ENCODE measurements at regions not wholly inside any gene's neighbourhood (a gene's known extent, or its start where the extent isn't known, plus 50 kb on each side); places are given as distances from the start of the nearest gene placed in this dataset.

DNA sequence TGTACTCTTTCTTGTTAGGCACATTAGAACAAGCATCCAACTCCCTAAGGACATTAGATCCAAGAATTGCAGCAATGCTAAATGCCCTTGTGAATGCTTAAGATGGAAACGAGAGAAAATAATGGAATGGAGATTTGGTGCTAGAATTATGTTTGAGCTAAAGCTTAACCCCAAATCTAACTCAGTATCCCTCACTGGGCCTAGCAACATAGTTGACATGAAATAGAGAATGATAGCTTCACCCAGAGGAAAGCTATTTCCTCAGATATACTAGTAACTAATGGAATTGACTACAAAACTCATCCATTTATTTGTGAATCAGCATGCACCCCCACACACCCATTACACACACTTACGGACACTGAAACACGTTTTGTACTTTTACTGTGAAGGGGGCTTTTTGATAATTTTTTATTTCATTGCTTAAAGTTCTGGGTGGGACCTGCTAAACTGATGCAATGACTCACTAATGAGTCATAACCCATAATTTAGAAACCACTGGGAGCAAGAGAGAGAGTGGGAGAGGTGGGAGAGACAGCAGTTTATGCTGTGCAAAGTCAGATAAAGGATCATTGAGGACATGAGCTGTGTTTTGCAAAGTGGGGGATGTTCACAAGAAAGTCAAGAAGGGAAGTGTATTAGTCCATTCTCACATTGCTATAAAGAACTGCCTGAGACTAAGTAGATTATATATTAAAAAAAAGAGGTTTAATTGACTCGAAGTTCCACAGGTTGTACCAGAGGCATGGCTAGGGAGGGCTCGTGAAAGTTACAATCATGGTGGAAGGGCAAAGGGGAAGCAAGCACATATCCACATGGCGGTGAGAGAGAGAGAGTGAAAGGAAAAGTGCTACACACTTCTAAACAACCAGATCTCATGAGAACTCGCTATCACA is 382.7 kb downstream of the SFMBT2 start:
- DNase-seq (ENCODE audit: low spot score), result peak; percentile 5

DNA sequence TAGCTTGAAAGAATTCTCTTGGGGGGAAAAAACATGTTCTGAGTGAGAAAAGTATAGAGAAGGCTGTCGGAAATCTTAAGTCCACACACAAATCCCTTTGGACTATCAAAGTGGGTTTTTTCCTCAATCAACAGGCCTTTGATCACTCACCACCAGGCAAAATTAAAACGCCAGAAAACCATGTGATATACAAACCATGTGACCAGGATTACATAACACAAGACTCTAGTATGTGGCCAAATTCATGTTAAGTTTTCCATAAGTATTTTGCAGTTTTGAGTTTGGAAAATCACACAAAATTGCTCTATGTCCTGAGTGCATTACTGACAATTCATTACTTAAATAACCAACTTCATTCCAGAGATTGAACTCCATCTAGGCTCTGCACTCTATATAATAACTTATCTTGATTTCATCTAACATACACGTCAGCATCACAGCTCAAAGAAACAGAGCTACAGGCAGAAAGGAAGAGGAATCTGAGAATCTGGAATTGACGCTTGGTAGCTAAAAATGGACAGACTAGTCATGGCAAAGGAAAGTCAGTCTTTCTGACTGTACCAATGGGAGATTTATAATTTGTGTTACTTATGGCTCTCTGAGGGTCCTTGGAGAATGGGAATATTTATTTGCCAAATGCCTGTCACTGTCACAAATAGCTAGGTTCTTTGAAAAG is 383.5 kb downstream of the SFMBT2 start:
- DNase-seq (ENCODE audit: low spot score), result no peak

DNA sequence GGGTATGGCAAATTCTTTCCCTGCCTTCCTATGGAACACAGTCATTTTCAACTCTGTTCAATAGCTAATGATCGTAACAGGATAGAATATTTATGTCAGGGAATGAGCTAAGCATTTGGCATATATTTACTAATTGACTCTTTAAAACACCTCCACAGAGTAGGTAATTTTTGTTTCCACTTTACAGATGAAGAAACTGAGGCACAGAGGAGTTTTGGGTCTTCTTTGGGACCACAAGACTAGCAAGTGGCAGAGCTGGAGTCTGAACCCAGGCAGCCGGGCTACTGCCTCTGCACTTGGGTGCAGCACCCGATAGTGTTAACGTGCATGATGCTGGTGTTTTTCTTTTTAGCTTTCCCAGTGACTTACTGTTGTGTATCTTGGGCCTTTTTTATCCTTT is 384.0 kb downstream of the SFMBT2 start:
- DNase-seq (ENCODE audit: low spot score), result no peak

DNA sequence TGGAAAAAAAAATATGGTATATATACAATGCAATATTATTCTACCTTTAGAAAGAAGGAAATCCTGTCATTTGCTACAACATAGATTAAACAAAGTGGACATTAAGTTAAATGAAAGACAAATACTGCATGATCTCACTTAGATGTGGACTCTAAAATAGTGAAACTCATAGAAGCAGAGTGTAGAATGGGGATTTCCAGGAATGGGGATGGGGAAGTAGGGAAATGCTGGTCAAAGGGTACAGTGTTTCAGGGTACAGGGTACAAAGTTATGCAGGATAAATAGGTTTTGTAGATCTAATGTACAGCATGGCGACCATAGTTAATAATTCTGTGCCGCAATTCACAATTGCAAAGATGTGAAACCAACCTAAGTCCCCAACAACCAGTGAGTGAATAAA is 385.5 kb downstream of the SFMBT2 start:
- no peak for DNase-seq (ENCODE audit: low spot score)

DNA sequence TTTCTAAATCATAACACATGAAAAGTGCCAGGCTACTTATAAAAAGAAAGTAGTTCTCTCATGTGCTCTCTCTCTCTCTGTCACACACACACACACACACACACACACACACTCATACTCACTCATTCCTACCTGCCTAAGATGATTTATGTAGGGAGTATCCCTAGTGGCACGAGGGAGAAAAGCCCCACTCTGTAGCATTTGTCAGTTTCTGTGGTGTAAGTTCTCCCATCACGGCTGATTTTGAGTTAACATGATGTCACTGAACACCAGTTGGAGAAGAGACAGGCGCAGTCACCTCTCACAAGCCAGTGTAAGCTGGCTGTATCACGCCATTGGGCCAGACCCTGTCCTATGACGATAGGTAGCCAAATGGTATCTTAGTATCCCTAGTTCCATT is 395.4 kb downstream of the SFMBT2 start:
- DNase-seq (ENCODE audit: low spot score), result no peak

DNA sequence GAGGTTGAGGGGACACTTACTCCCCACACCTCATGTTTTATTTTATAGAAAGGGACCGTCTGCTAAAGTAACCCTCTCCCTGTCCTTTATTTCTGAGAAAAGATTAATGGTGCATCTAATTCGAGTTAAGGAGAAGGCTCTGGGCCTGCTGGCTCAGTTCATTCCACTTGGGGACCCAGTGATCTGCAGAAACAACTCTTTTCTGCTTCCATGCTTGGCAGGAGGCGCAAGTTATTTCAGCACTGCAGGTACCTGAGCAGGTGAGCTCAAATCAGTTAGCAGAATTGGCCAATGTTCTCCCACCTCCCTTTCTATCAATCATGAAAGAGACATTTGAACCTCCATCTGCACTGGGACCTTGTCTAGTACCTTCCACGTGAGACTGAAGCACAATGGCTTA is 396.1 kb downstream of the SFMBT2 start:
- DNase-seq (ENCODE audit: low spot score), result no peak

DNA sequence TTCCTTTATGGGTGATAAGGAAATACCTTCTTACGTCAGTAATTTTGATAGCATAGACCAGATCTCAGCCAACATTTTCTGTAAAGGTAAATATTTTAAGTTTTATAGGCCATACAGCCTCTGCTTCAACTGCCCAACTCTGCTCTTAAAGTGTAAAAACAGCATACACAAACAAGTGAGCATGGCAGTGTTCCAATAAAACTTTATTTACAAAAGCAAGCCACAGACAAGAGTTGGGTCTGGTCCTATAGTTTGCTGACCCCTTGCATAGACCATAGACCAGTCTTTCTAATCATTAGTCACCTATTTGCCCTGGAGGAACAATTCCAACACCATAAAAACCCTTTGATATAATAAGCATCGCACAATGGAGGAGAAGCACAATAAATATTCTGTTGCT is 398.8 kb downstream of the SFMBT2 start:
- no peak for DNase-seq (ENCODE audit: low spot score)

DNA sequence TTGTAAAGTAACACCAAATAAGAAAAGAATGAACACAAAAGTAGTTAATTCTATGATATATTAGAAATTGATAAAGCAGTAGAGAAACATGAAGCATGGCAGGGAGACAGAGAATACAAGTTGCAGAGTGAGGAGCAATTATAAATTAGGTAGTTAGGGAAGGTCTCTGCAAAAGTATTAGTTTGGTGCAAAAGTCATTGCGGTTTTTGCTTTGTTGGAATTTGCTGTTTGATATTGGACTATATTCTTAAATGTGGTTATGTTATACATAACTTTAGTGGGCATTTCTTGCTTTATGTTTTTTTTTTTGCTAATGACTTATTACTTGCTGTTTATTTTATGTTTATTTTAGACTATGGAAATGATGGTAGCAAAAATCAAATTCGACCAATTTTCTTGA is 402.2 kb downstream of the SFMBT2 start:
- no peak for DNase-seq (ENCODE audit: low spot score)

DNA sequence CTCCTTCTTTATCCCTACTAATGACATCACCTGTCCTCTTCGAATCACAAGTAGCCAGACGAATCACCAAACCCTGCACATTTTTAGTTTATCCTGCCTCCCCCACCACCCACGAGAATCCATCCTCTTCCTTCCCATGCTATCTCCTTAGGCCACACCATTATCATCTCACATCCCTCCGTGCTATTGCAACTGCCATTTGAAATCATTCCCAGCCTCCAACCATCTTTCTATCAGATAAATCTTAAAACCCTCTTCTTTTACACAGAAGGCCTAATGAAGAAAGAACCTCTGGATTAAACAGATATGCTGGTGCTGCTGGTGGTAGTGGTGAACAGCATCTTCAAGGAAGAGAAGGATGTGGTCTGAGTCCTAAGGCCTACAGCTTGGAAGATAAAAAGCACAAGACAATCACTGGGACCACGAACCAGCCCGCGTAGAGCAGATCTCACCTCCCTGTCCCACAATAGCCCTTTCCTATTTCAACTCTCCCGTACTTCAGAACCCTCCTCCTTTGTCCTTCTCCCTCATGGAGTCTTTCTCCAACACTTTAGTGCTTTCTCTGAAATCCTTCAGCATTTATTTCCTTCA is 403.1 kb downstream of the SFMBT2 start:
- no peak for DNase-seq (ENCODE audit: low spot score)

DNA sequence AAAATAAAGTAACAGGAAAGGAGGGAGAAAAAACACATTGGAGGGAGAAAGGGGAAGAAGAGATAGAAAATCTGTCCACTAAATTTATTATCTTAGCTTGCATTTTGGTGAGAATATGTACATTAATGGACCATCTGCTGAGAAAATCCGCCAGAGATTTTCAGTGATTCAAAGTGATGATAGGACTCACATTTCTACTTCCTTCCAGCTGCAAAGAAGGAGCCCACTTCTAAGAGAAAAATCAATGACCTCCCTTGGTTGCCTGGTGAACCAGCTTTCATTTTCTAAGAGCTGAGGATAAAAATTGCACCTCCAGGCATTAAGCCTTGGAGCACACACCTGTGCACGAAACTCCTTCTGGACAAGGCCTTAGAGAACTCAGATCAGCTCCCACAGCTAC is 404.3 kb downstream of the SFMBT2 start:
- no peak for DNase-seq (ENCODE audit: low spot score)

DNA sequence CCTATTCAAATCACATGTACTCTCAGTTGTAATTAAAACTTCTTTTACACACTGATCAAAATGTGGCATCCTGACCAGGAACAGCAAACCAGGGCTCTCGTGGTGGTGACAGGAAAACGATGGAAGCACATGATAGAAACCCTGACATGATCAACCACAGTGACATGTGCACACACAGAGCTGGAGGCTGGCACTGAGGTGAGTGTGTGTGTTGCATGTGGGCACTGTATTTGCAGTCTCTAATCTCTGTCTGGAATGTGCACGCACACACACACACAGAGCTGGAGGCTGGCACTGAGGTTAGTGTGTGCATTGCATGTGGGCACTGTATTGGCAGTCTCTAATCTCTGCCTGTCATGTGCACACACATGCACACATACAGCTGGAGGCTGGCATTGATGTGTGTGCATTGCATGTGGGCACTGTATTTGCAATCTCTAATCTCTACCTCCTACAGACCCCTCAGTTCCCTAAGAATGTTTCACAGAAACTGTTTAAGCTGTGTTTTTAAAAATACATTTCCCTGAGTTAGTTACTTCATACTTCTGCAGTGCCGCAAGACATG is 406.9 kb downstream of the SFMBT2 start:
- no peak for DNase-seq (ENCODE audit: low spot score)

DNA sequence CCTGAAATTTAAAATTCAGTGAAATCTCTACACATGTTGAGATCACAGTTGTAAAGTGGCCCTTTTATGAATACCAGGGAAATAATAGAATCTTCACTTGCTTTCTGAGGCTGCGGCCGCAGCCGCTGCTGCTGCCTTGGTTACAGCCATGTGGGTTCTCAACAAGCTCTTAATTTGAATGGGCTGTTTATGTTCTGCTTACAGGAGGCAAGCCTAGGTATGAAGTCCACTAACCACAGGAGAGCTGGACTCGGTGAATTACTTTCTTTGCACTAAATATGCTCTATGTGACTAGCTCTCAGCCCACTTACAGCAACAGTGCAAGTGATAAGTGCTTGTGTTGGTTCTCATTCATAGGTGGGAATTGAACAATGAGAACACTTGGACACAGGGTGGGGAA is 410.8 kb downstream of the SFMBT2 start:
- no peak for DNase-seq (ENCODE audit: low spot score)

DNA sequence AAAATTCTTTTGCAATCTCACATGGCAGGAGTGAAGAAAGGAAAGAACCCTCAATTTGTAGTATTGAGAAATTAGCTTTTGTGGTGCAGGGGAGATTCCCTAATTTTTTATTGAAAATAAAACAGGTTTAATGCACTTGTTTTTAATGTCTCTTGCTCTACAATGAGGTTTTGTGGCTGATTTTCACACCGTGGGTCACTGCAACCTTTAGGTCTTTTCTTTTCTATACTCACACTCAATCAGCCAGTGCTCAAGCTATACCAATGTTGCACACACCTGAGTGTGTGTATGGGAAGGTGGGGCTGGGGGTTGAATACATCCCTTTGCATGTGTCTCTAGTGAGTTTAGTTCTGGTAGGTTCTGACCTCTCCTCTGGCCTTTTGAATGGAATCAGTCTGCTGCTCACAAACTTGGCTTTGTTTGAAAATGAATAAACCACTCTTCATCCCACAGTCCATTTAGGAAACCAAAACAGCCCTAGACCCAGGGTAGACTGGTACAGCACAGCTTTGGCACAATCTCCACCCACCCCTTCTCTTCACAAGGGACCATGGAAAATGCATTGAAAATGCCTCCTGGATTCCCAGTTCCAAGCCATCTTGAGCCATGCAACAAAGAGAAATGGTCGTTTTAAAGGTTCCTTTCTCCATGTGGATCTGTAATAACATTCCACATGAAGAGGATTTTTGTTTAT is 411.5 kb downstream of the SFMBT2 start:
- no peak for DNase-seq (ENCODE audit: low spot score)

DNA sequence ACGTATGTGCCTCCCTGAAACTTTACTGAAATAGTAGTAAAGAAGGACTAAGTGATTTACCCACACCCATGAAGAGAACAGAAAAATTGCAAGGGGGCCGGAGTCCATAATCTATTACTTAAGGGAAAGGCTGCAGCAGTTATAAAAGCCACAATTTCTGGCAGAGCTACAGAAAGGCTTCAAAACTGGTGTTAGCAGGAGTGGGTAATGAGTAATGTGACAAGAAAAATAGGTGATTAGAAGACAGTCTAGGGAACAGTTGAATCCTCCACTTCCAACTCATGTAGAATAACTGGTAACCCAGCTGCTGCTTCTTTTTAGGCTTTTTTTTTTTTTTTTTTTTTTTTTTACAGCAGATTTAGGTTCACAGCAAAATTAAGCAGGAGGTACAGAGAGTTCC is 413.3 kb downstream of the SFMBT2 start:
- DNase-seq (ENCODE audit: low spot score), result no peak

DNA sequence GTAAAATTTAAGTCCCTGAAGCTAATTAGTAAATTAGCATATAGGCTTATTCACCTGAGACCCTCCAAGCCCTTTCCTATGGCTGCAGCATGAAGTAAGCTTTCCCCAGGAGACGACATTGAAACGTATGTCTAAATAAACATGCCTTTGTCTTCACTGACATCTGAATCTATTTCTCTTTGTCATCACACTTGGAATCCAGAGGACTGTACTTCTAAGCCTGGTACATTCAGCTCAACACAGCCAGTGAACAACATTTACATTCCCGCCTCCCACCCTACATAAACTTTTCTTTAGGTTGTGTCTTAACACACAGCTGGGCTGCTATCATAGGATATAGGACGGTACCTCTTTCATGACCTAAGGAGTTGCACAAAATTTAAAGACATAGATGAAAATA is 414.4 kb downstream of the SFMBT2 start:
- no peak for DNase-seq (ENCODE audit: low spot score)

DNA sequence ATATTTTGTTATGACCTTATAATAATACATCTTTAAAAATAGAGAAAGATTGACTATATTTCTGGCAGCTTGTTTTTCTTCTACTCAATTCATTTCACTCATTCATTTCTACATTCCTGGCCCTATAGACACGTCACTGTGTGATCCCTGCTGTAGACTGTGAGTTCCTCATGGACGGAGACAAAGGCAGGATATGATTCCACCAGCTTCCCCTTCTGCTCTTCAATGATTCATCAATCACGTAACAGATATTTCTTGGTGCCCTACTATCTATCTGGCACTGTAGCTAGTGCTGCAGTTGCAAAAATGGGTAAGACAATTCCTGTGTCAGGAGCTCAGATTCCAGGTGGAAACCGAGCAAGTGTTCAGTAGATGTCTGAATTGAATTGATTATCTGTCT is 415.0 kb downstream of the SFMBT2 start:
- DNase-seq (ENCODE audit: low spot score), result no peak

DNA sequence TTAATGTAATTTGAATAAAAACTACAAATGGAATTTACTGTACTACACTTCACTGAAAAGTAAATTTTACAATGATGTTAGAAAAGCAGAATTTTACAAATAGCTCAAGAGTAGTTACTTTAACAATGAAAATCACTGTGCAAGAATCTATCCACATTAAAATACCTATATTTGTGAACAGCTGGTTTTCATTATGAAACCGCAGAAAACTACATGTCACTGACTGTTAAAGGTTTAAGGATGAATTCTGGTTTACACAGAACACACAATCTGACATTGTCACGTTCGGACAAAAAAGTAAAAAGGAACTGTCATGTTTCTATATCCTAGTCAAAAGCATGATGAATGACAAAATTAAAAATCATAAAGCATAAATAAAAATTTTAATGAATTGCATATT is 415.3 kb upstream of the PRKCQ start:
- no peak for DNase-seq (ENCODE audit: low spot score)

DNA sequence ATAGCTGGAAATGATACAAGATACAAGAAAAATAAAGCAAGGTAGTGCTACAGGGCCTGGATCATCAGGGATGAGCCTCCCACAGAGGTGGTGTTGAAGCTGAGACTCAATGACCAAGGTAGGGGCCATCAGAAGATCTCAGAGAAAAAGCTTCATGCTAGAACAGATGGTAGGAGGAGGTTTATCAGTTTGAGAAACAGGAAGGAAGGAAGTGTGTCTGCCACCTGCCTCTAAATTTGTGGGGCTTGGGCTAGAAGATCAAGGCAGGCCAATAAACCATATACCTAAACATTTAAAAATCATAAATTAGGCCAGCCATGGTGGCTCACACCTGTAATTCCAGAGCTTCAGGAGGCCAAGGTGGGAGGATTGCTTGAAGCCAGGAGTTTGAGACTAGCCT is 410.8 kb upstream of the PRKCQ start:
- DNase-seq (ENCODE audit: low spot score), result no peak

DNA sequence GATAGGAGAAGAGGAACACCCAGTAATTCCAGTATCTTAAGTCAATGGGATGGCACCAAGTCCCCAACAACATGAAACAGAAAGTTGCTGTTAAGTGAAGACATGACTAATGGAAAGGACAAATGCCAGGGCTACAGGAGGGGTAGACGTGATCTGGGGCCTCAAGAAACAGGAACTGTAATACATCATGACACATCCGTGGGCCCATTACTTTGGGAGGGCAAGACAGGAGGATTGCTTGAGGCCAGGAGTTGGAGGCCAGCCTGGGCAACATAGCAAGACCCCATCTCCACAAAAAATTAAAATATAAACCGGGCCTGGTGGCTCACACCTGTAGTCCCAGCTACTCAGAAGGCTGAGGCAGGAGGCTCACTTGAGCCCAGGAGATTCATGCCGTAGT is 408.6 kb upstream of the PRKCQ start:
- DNase-seq (ENCODE audit: low spot score), result no peak

DNA sequence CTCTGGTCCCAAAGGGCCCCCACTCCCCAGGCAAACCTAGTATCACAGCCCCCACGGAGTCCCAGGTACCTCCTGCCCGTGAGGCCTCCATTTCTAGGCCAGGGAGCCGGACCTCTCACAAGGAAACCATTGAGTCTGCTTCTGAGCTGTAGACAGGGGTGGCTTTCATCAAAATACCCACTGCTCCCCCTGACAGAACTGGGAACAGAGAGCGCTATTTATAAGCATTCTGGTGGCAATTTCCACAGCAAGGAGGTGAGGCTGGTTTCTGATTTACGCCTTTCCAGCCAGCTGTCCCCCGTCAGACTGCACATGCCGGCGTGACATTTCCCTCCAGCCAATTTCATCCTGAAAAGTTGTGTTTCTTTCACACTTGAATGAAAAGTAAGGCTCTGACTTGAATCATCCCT is 407.5 kb upstream of the PRKCQ start:
- no peak for DNase-seq (ENCODE audit: low spot score)

DNA sequence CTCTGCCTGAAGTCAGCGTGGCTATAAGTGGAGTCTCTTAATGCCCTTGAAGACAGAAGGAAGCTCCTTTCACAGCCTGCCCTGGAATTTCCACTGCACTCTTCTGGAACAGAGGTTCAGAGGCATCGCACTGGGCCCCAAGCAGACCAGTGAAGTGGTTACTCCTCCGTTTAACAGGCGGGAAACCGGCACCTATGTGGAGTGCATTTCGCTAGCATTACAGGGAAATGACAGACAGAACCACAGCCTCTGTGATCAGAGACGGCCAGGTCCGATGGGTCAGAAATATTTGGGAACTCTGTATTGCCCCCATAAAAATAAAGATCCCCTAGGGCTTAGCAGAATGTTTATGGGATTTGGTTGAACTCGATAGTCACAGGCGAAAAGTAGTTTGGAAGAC is 406.9 kb upstream of the PRKCQ start:
- DNase-seq (ENCODE audit: low spot score), result no peak

DNA sequence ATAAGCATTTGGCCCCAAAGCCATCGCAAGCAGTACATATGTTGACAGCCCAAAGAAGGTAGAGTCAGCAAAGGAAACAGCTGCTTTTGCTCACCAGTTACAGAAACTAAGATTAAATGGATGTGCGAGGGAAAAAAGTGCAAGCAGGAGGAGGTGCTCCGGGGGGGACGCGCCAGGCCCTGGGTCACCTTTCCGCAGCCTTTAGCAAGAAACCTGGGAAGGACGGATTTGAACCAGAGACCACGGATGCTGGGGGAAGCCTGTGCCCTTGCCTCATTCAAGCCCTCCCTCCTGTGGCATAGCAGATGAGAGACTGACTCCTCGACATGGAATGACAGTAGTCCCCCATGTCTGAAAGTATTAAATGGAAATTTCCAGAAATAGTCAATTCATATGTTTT is 405.6 kb upstream of the PRKCQ start:
- DNase-seq (ENCODE audit: low spot score), result no peak
